Muscle of arm (tissue), 1 donor: ENCODE measurements at regions not wholly inside any gene's neighbourhood (a gene's known extent, or its start where the extent isn't known, plus 50 kb on each side); places are given as distances from the start of the nearest gene placed in this dataset.

ENCODE experiments used
- DNase-seq: peaks from one replicate; pipeline ENCODE4 v3.0.0-alpha.2; 2013

DNA sequence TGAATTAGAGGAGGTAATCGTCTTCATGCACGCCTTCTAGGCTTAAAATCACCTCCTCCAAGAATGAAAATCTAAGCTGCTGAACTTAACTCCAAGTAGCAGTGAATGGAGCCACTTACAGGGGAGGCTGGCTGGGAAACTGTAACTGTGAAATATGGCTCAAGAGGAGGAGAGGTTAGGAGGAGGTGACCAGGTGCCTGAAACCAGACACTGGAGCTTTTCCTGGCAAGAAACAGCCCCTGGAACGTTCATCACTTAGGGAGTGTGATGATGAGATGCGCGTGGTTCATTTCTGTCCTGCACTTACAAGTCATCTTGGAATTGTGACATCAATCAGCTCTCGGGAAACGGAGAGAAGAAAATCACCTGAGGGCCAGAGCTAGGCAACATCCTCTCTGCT lies 62.3 kb upstream of the TMEM132C start:
- DNase-seq: no peak

DNA sequence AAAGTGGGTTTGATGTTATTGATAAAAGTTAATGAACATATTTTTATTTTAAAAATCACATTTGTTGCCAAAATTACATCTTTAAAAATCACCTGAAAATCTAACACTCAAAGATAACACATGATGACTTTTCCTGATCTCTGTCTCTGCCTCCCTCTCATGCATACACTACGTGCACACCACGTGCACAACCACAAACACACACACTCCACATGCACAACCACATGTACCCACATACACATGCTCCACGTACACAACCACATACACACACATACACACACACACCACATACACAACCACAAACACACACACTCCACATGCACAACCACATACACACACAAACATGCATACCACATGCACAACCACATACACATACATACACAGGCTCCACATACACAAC lies 61.8 kb upstream of the TMEM132C start:
- DNase-seq: no peak

DNA sequence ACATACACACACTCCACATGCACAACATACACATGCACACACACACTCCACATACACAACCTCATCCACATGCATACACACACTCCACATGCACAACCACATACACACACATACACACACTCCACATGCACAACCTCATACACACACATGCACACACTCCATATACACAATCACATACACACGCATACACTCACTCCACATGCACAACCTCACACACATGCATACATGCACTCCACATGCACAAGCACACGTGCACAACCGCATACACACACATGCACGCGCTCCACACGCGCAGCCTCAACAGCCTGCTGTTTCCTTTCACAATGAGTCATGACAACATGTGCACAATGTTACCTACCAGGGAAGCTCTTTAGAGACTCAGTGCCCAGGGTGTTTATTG lies 61.2 kb upstream of the TMEM132C start:
- DNase-seq: no peak
